ENCODE measurements at regions not wholly inside any gene's neighbourhood (a gene's known extent, or its start where the extent isn't known, plus 50 kb on each side); places are given as distances from the start of the nearest gene placed in this dataset.

GRCh38 chr6:98576791-98577190, 257.6 kb upstream of the POU3F2 start:
- POLR2A ChIA-PET, result no interaction called here
- DNase-seq (ENCODE audit: low read depth, low spot score), result no peak
- CTCF ChIA-PET, result no interaction called here
- no peak for TF ChIP-seq CTCF (IDR thresholded peaks at IDR 0.05; ENCODE audit: insufficient read depth, low read length, missing control alignments)
- no peak overlapping the region for H3K4me3 ChIP-seq (ENCODE audit: low read depth, low read length)

GRCh38 chr6:98578016-98578415, 256.4 kb upstream of the POU3F2 start:
- ChIA-PET POLR2A (no interaction called here), CTCF (no interaction called here)
- DNase-seq (ENCODE audit: low read depth, low spot score), result no peak

GRCh38 chr6:98579079-98579478, 255.3 kb upstream of the POU3F2 start:
- no peak for DNase-seq (ENCODE audit: low read depth, low spot score)
- POLR2A ChIA-PET, result no interaction called here

More at GRCh38 chr6:98578016-98578415, 256.4 kb upstream of the POU3F2 start:
- H3K4me3 ChIP-seq (ENCODE audit: low read depth, low read length), result no peak overlapping the region
- no peak for TF ChIP-seq CTCF (IDR thresholded peaks at IDR 0.05; ENCODE audit: insufficient read depth, low read length, missing control alignments)

GRCh38 chr6:98579941-98580340, 254.4 kb upstream of the POU3F2 start:
- POLR2A ChIA-PET, result no interaction called here
- DNase-seq (ENCODE audit: low read depth, low spot score), result no peak
- no peak for TF ChIP-seq CTCF (IDR thresholded peaks at IDR 0.05; ENCODE audit: insufficient read depth, low read length, missing control alignments)
- no peak overlapping the region for H3K4me3 ChIP-seq (ENCODE audit: low read depth, low read length)
- CTCF ChIA-PET, result no interaction called here

More at GRCh38 chr6:98579079-98579478, 255.3 kb upstream of the POU3F2 start:
- no peak overlapping the region for H3K4me3 ChIP-seq (ENCODE audit: low read depth, low read length)
- CTCF ChIA-PET, result no interaction called here
- TF ChIP-seq CTCF (IDR thresholded peaks at IDR 0.05; ENCODE audit: insufficient read depth, low read length, missing control alignments), result no peak

GRCh38 chr6:98581705-98582104, 252.7 kb upstream of the POU3F2 start:
- no peak for TF ChIP-seq CTCF (IDR thresholded peaks at IDR 0.05; ENCODE audit: insufficient read depth, low read length, missing control alignments)
- DNase-seq (ENCODE audit: low read depth, low spot score), result no peak
- H3K4me3 ChIP-seq (ENCODE audit: low read depth, low read length), result no peak overlapping the region
- ChIA-PET POLR2A (no interaction called here), CTCF (no interaction called here)

- ChIA-PET POLR2A (no interaction called here), CTCF (no interaction called here)
- no peak for TF ChIP-seq CTCF (IDR thresholded peaks at IDR 0.05; ENCODE audit: insufficient read depth, low read length, missing control alignments)
- DNase-seq (ENCODE audit: low read depth, low spot score), result no peak
- H3K4me3 ChIP-seq (ENCODE audit: low read depth, low read length), result no peak overlapping the region
These were observed 250.9 kb upstream of the POU3F2 start for GRCh38 chr6:98583506-98583905.
